Calu3 (cell line): ENCODE measurements at regions not wholly inside any gene's neighbourhood (a gene's known extent, or its start where the extent isn't known, plus 50 kb on each side); places are given as distances from the start of the nearest gene placed in this dataset.

Experiments
- BruUV-seq: library from RNA; stranded (reverse); fragments of 400-500 nt; replicated peaks from 2 replicates; lab custom pipeline; 2021; lab: Mats Ljungman, UMichigan
- CTCF ChIA-PET: fragments of 300-600 bp; sonication (Branson Sonifier 250); formaldehyde crosslinking; loops from one replicate; lab custom pipeline; 2022; ENCODE audit warnings: antibody characterized with exemption; lab: Charles Lee
- DNase-seq: peaks from one replicate; pipeline ENCODE4 v3.0.0; 2022
- H3K27ac Mint-ChIP-seq: one replicate; pipeline ENCODE4 v1.8.0; 2022; ENCODE audit warnings: mixed read lengths; ENCODE audit not compliant: unreplicated experiment
- H3K27me3 Mint-ChIP-seq: one replicate; pipeline ENCODE4 v1.8.0; 2022; ENCODE audit warnings: mixed read lengths; ENCODE audit not compliant: unreplicated experiment
- H3K36me3 Mint-ChIP-seq: one replicate; pipeline ENCODE4 v1.8.0; 2022; ENCODE audit warnings: mild to moderate bottlenecking, moderate library complexity, mixed read lengths; ENCODE audit not compliant: insufficient read depth, unreplicated experiment
- H3K4me1 Mint-ChIP-seq: one replicate; pipeline ENCODE4 v1.8.0; 2022; ENCODE audit warnings: mild to moderate bottlenecking, low read depth, mixed read lengths; ENCODE audit not compliant: unreplicated experiment
- H3K4me3 Mint-ChIP-seq: one replicate; pipeline ENCODE4 v1.8.0; 2022; ENCODE audit warnings: mild to moderate bottlenecking, low read depth, moderate library complexity, mixed read lengths; ENCODE audit not compliant: unreplicated experiment
- H3K9me3 Mint-ChIP-seq: one replicate; pipeline ENCODE4 v1.8.0; 2022; ENCODE audit warnings: low read depth, mixed read lengths; ENCODE audit not compliant: unreplicated experiment
- intact Hi-C: fragments of 100-400 bp; cut with micrococcal nuclease; formaldehyde crosslinking; loops from one replicate; pipeline ENCODE4 v1.10.0; 2022; ENCODE audit not compliant: unreplicated experiment
- TF ChIP-seq, protein P1 (sequence below): fragments of 200-600 bp; IDR thresholded peaks from one replicate; pipeline ENCODE4 v1.8.0; 2022; ENCODE audit warnings: antibody characterized with exemption; ENCODE audit not compliant: unreplicated experiment

DNA sequence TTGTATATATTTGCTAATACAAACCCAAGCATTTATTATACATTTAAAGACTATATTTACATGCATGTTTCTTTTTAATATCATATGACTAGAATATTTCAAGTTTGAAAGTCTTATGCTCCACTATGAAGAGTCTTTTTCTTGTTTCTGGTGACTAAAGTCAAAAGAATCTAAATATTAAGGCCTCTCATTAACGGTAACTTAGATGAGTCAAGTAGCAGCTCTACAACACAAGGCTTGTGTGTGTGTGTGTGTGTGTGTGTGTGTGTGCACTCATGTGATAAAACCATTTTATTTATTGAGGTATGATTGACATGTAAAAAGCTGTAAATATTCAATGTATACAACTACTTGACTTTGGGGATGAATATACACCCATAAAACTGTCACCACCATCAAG is 275.6 kb downstream of the TFAP2B start:
- intact Hi-C loops, result no loop called here

GRCh38 chr6:51098246-51098645 is 279.6 kb downstream of the TFAP2B start:
- Mint-ChIP-seq H3K27ac (no peak overlapping the region), H3K4me3 (no peak overlapping the region), H3K36me3 (no peaks in the 10 kb centered on the region), H3K9me3 (peaks cover 3% of the 10 kb centered on the region), H3K27me3 (no peaks in the 10 kb centered on the region), H3K4me1 (peaks cover 8% of the 10 kb centered on the region)
- BruUV-seq, result no TSS peak
- CTCF ChIA-PET, result no interaction called here
- TF ChIP-seq, protein P1, sequence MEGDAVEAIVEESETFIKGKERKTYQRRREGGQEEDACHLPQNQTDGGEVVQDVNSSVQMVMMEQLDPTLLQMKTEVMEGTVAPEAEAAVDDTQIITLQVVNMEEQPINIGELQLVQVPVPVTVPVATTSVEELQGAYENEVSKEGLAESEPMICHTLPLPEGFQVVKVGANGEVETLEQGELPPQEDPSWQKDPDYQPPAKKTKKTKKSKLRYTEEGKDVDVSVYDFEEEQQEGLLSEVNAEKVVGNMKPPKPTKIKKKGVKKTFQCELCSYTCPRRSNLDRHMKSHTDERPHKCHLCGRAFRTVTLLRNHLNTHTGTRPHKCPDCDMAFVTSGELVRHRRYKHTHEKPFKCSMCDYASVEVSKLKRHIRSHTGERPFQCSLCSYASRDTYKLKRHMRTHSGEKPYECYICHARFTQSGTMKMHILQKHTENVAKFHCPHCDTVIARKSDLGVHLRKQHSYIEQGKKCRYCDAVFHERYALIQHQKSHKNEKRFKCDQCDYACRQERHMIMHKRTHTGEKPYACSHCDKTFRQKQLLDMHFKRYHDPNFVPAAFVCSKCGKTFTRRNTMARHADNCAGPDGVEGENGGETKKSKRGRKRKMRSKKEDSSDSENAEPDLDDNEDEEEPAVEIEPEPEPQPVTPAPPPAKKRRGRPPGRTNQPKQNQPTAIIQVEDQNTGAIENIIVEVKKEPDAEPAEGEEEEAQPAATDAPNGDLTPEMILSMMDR, result no peak
- no peak for DNase-seq
- intact Hi-C loops, result no loop called here

More for the DNA sequence above, 275.6 kb downstream of the TFAP2B start:
- Mint-ChIP-seq H3K36me3 (no peaks in the 10 kb centered on the region), H3K27me3 (no peaks in the 10 kb centered on the region), H3K9me3 (peaks cover 2% of the 10 kb centered on the region), H3K27ac (no peak overlapping the region), H3K4me3 (no peak overlapping the region), H3K4me1 (peaks cover 9% of the 10 kb centered on the region)
- TF ChIP-seq, protein P1, result no peak
- DNase-seq, result no peak
- CTCF ChIA-PET, result interaction anchor here (0.6 kb wide), 2 partner anchors 18 to 1809 kb away, joined by 3 to 4 read pairs; no protein-coding TSS in a partner anchor
- no TSS peak for BruUV-seq

- Mint-ChIP-seq H3K27ac (no peak overlapping the region), H3K36me3 (no peaks in the 10 kb centered on the region), H3K4me1 (peaks cover 3% of the 10 kb centered on the region), H3K9me3 (peaks cover 3% of the 10 kb centered on the region), H3K4me3 (no peak overlapping the region), H3K27me3 (no peaks in the 10 kb centered on the region)
- TF ChIP-seq, protein P1, result no peak
- no peak for DNase-seq
- no TSS peak for BruUV-seq
- CTCF ChIA-PET, result no interaction called here
- intact Hi-C loops, result no loop called here
These were observed 280.1 kb downstream of the TFAP2B start for GRCh38 chr6:51098791-51099190.

DNA sequence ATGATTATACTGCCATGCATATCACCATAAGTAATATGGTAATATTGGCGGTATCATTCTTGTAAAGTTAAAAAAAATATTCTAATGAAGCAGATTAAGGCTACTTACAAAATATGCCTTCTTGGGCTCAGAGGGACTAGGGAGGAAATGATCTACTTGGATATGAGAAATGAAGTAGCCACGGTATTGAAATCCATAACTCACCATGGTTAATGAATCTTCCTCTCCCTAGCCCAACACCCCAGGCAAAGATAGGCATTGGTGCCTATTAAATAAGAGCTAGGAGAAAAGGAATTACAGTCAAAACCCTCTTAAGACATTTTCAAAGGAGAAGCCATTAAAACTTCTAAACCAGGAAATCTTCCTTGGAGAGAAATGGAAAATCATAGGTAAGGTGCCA is 280.5 kb downstream of the TFAP2B start:
- TF ChIP-seq, protein P1, result no peak
- Mint-ChIP-seq H3K9me3 (peaks cover 3% of the 10 kb centered on the region), H3K4me1 (no peaks in the 10 kb centered on the region), H3K27me3 (no peaks in the 10 kb centered on the region), H3K36me3 (no peaks in the 10 kb centered on the region), H3K27ac (no peak overlapping the region), H3K4me3 (no peak overlapping the region)
- CTCF ChIA-PET, result no interaction called here
- no peak for DNase-seq
- no TSS peak for BruUV-seq
- intact Hi-C loops, result no loop called here
